ENCODE measurements at regions not wholly inside any gene's neighbourhood (a gene's known extent, or its start where the extent isn't known, plus 50 kb on each side); places are given as distances from the start of the nearest gene placed in this dataset.
"Not testable (repeated sequence)": the region's sequence is repeated elsewhere in the genome, so short reads cannot be mapped to it uniquely, and the experiment has no call there.

DNA sequence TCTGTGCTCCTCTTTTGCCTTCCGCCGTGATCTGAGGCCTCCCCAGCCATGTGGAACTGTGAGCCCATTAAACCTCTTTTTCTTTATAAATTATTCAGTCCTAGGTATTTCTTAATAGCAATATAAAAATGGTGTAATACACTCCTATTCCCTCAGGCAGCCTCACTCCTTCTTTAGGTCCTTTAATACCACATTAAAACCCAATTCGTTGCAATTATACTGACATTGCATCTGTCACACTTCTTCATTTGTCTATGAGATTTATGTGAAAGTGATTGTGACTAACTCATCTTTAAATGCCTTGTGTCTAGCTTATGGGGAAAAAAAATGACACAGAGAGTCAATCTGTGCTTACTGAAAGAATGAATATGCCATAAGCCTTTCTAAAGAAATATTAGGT lies 1035.2 kb upstream of the SLIT2 start:
- TF ChIP-seq, protein P1, sequence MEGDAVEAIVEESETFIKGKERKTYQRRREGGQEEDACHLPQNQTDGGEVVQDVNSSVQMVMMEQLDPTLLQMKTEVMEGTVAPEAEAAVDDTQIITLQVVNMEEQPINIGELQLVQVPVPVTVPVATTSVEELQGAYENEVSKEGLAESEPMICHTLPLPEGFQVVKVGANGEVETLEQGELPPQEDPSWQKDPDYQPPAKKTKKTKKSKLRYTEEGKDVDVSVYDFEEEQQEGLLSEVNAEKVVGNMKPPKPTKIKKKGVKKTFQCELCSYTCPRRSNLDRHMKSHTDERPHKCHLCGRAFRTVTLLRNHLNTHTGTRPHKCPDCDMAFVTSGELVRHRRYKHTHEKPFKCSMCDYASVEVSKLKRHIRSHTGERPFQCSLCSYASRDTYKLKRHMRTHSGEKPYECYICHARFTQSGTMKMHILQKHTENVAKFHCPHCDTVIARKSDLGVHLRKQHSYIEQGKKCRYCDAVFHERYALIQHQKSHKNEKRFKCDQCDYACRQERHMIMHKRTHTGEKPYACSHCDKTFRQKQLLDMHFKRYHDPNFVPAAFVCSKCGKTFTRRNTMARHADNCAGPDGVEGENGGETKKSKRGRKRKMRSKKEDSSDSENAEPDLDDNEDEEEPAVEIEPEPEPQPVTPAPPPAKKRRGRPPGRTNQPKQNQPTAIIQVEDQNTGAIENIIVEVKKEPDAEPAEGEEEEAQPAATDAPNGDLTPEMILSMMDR (IDR thresholded peaks at IDR 0.05), result no peak
- Histone ChIP-seq H3K4me1 (no peaks in the 10 kb centered on the region), H3K27me3 (peaks cover 0 to 4% (median 0%) of the 10 kb centered on the region in 4 donors), H3K4me3 (no peak overlapping the region), H3K27ac (no peak overlapping the region), H3K9me3 (no peaks in the 10 kb centered on the region), H3K36me3 (no peaks in the 10 kb centered on the region)
- FAIRE-seq, result no peak
- WGBS, 2 donors, result 77 to 78% methylated on average over 3 of the region's 3 CpGs
- no peak for DNase-seq
- intact Hi-C loops (cut with DNase I), result no loop called here
- ATAC-seq, result no peak

GRCh38 chr4:19214591-19215186 lies 1037.0 kb upstream of the SLIT2 start:
- DNase-seq (no peak), ATAC-seq (no peak), FAIRE-seq (no peak)
- H3K27me3 ChIP-seq, result peaks cover 0 to 4% (median 0%) of the 10 kb centered on the region in 4 donors
- WGBS, 2 donors, result 59 to 81% methylated on average over 4 of the region's 4 CpGs
- TF ChIP-seq, protein P1 (IDR thresholded peaks at IDR 0.05), result no peak
- no peak overlapping the region for H3K27ac ChIP-seq
- no peaks in the 10 kb centered on the region for H3K36me3 ChIP-seq
- H3K9me3 ChIP-seq, result no peaks in the 10 kb centered on the region
- H3K4me3 ChIP-seq, result no peak overlapping the region
- H3K4me1 ChIP-seq, result no peaks in the 10 kb centered on the region
- intact Hi-C loops (cut with DNase I), result no loop called here

- DNase-seq (no peak), FAIRE-seq (no peak), ATAC-seq (no peak)
- TF ChIP-seq, protein P1 (IDR thresholded peaks at IDR 0.05), result no peak
- no peaks in the 10 kb centered on the region for H3K36me3 ChIP-seq
- H3K4me3 ChIP-seq, result no peak overlapping the region
- intact Hi-C loops (cut with DNase I), result no loop called here
- H3K27ac ChIP-seq, result no peak overlapping the region
- H3K4me1 ChIP-seq, result no peaks in the 10 kb centered on the region
- 29 to 48% methylated on average over 3 of the region's 3 CpGs for WGBS, 2 donors
- H3K9me3 ChIP-seq, result no peaks in the 10 kb centered on the region
- H3K27me3 ChIP-seq, result peaks cover 0 to 3% (median 0%) of the 10 kb centered on the region in 4 donors
Measured at GRCh38 chr4:19213388-19213787, 1038.3 kb upstream of the SLIT2 start.

GRCh38 chr4:19205853-19206252 lies 1045.9 kb upstream of the SLIT2 start:
- intact Hi-C loops (cut with DNase I), result no loop called here
- DNase-seq, result no peak
- no peaks in the 10 kb centered on the region for H3K36me3 ChIP-seq
- TF ChIP-seq, protein P1 (IDR thresholded peaks at IDR 0.05), result no peak
- H3K9me3 ChIP-seq, result no peaks in the 10 kb centered on the region
- ATAC-seq, result no peak
- no peaks in the 10 kb centered on the region for H3K4me1 ChIP-seq
- H3K27me3 ChIP-seq, result no peaks in the 10 kb centered on the region
- H3K4me3 ChIP-seq, result no peak overlapping the region
- H3K27ac ChIP-seq, result no peak overlapping the region
- 30 to 40% methylated on average over 2 of the region's 2 CpGs for WGBS, 2 donors
- no peak for FAIRE-seq

DNA sequence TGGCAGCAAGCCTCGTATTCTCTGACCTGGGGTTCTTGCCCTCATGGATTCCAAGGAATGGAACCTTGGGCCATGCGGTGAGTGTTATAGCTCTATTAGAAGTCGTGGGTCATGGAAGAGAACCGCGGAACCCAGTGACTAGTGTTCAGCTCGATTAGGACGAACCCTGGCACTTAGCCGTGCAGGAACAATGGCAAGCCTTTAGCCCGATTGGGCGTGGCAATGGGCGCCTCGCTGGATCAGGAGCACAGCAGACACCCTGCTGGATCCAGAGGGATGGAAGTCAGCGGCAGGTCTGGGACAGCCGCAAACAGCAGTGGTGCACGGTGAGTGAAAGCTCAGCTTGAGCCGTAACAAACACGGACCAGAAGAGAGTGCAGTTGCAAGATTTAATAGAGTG lies 1053.9 kb upstream of the SLIT2 start:
- FAIRE-seq, result not testable (repeated sequence)
- DNase-seq, result peak in 1 of 6 donors; percentile 37

More for the DNA sequence above, 1053.9 kb upstream of the SLIT2 start:
- H3K4me1 ChIP-seq; ATAC-seq; H3K27ac ChIP-seq; intact Hi-C loops (cut with DNase I); H3K27me3 ChIP-seq; H3K9me3 ChIP-seq; H3K4me3 ChIP-seq; H3K36me3 ChIP-seq: not testable (repeated sequence)
- 75 to 88% methylated on average over 17 of the region's 17 CpGs for WGBS, 2 donors
